DOHH2 (cell line): ENCODE measurements at regions not wholly inside any gene's neighbourhood (a gene's known extent, or its start where the extent isn't known, plus 50 kb on each side); places are given as distances from the start of the nearest gene placed in this dataset.

ENCODE experiments used
- H3F3A ChIP-seq: fragments of 200-600 bp; sonication (generic), shearing (Covaris generic); 2 replicates; pipeline ENCODE4 v1.6.0; 2016; ENCODE audit warnings: antibody characterized with exemption, mild to moderate bottlenecking; ENCODE audit not compliant: control insufficient read depth, insufficient read depth
- H3K27ac ChIP-seq: fragments of 200-600 bp; sonication (generic); 2 replicates; pipeline ENCODE4 v1.5.1; 2014; ENCODE audit warnings: low read depth, mild to moderate bottlenecking, low read length, moderate library complexity
- H3K27me3 ChIP-seq: fragments of 200-600 bp; sonication (generic); 2 replicates; pipeline ENCODE4 v1.6.1; 2014; ENCODE audit warnings: mild to moderate bottlenecking, low read length, mixed read lengths; ENCODE audit not compliant: control insufficient read depth
- H3K36me3 ChIP-seq: fragments of 200-600 bp; sonication (generic); 2 replicates; pipeline ENCODE4 v1.6.1; 2014; ENCODE audit warnings: mild to moderate bottlenecking, low read length, moderate library complexity, mixed read lengths; ENCODE audit not compliant: control insufficient read depth
- H3K4me1 ChIP-seq: fragments of 200-600 bp; sonication (generic); 2 replicates; pipeline ENCODE4 v1.6.1; 2014; ENCODE audit warnings: mild to moderate bottlenecking, low read length, mixed read lengths; ENCODE audit not compliant: control insufficient read depth
- H3K4me2 ChIP-seq: fragments of 200-600 bp; sonication (generic); 2 replicates; pipeline ENCODE4 v1.6.0; 2014; ENCODE audit warnings: mild to moderate bottlenecking, low read length, moderate library complexity
- H3K4me3 ChIP-seq: fragments of 200-600 bp; sonication (generic); 2 replicates; pipeline ENCODE4 v1.5.1; 2014; ENCODE audit warnings: mild to moderate bottlenecking, low read length, mixed read lengths
- H3K79me2 ChIP-seq: fragments of 200-600 bp; sonication (generic); 2 replicates; pipeline ENCODE4 v1.6.1; 2014; ENCODE audit warnings: mild to moderate bottlenecking, low read length, mixed read lengths; ENCODE audit not compliant: control insufficient read depth
- H3K9me2 ChIP-seq: fragments of 200-600 bp; sonication (generic); replicated peaks from 2 replicates; pipeline ENCODE4 v1.6.1; 2014; ENCODE audit warnings: mild to moderate bottlenecking, low read length, mixed read lengths; ENCODE audit not compliant: control insufficient read depth
- H3K9me3 ChIP-seq: fragments of 200-600 bp; sonication (generic); 2 replicates; pipeline ENCODE4 v1.6.1; 2014; ENCODE audit warnings: antibody characterized with exemption, low read length, mixed read lengths; ENCODE audit not compliant: control insufficient read depth, insufficient read depth
- H4K20me1 ChIP-seq: fragments of 200-600 bp; sonication (generic); 2 replicates; pipeline ENCODE4 v1.6.0; 2014; ENCODE audit warnings: low read depth, mild to moderate bottlenecking, antibody characterized with exemption, low read length, moderate library complexity; ENCODE audit not compliant: control insufficient read depth, insufficient read depth
- CTCF ChIP-seq: fragments of 200-600 bp; sonication (generic); IDR thresholded peaks from one replicate; pipeline ENCODE4 v1.5.1; 2014; ENCODE audit warnings: antibody characterized with exemption, mild to moderate bottlenecking, low read depth, low read length; ENCODE audit not compliant: poor library complexity, severe bottlenecking
- EZH2phosphoT487 ChIP-seq: fragments of 200-600 bp; sonication (generic); IDR thresholded peaks from 2 replicates; pipeline ENCODE4 v1.6.1; 2017; ENCODE audit warnings: borderline replicate concordance, mild to moderate bottlenecking, antibody characterized with exemption, low read length, moderate library complexity, mixed read lengths

GRCh38 chr11:134905517-134905916 is 493.5 kb upstream of the B3GAT1 start:
- TF ChIP-seq CTCF (no peak), EZH2phosphoT487 (no peak)
- Histone ChIP-seq H3K79me2 (no peaks in the 10 kb centered on the region), H3K4me1 (no peaks in the 10 kb centered on the region), H3K4me3 (no peak overlapping the region), H3F3A (no peaks in the 10 kb centered on the region), H3K4me2 (no peak overlapping the region), H3K27ac (no peak overlapping the region), H3K9me3 (no peaks in the 10 kb centered on the region), H3K9me2 (no peaks in the 10 kb centered on the region), H3K36me3 (no peaks in the 10 kb centered on the region), H3K27me3 (no peaks in the 10 kb centered on the region), H4K20me1 (no peaks in the 10 kb centered on the region)

GRCh38 chr11:134904103-134904790 is 492.2 kb upstream of the B3GAT1 start:
- TF ChIP-seq EZH2phosphoT487, result no peak
- TF ChIP-seq CTCF, result no peak
- Histone ChIP-seq H3F3A (no peaks in the 10 kb centered on the region), H3K27me3 (no peaks in the 10 kb centered on the region), H3K4me3 (no peak overlapping the region), H4K20me1 (no peaks in the 10 kb centered on the region), H3K4me1 (no peaks in the 10 kb centered on the region), H3K9me3 (no peaks in the 10 kb centered on the region), H3K36me3 (no peaks in the 10 kb centered on the region), H3K27ac (no peak overlapping the region), H3K4me2 (no peak overlapping the region), H3K9me2 (no peaks in the 10 kb centered on the region), H3K79me2 (no peaks in the 10 kb centered on the region)

GRCh38 chr11:134901955-134902918 is 490.2 kb upstream of the B3GAT1 start:
- Histone ChIP-seq H3K27ac (no peak overlapping the region), H3K4me2 (no peak overlapping the region), H3F3A (no peaks in the 10 kb centered on the region), H3K79me2 (no peaks in the 10 kb centered on the region), H3K9me2 (no peaks in the 10 kb centered on the region), H3K4me1 (no peaks in the 10 kb centered on the region), H3K4me3 (no peak overlapping the region), H3K9me3 (no peaks in the 10 kb centered on the region), H3K27me3 (no peaks in the 10 kb centered on the region), H4K20me1 (no peaks in the 10 kb centered on the region), H3K36me3 (no peaks in the 10 kb centered on the region)
- TF ChIP-seq EZH2phosphoT487 (no peak), CTCF (no peak)
